GM19324 (cell line): ENCODE measurements at regions not wholly inside any gene's neighbourhood (a gene's known extent, or its start where the extent isn't known, plus 50 kb on each side); places are given as distances from the start of the nearest gene placed in this dataset.
"Not testable (repeated sequence)": the region's sequence is repeated elsewhere in the genome, so short reads cannot be mapped to it uniquely, and the experiment has no call there.

Source experiments
- ATAC-seq: cut with Tn5 transposase; IDR thresholded peaks from one replicate; pipeline ENCODE4 v1.9.1; 2021; ENCODE audit warnings: mild to moderate bottlenecking, moderate library complexity; ENCODE audit not compliant: unreplicated experiment, low FRiP score

- ATAC-seq, result no peak
Observed at GRCh38 chrX:121169099-121170035, 122.0 kb downstream of the GLUD2 start.

GRCh38 chrX:121172703-121173102, 125.3 kb downstream of the GLUD2 start:
- no peak for ATAC-seq

- ATAC-seq, result no peak
Observed at GRCh38 chrX:121179972-121180371, 132.6 kb downstream of the GLUD2 start.

GRCh38 chrX:121191779-121192178, 144.4 kb downstream of the GLUD2 start:
- no peak for ATAC-seq

GRCh38 chrX:121195719-121196118, 148.3 kb downstream of the GLUD2 start:
- no peak for ATAC-seq

GRCh38 chrX:121196872-121197444, 149.5 kb downstream of the GLUD2 start:
- not testable (repeated sequence) for ATAC-seq

- no peak for ATAC-seq
Observed at GRCh38 chrX:121208563-121208962, 161.2 kb downstream of the GLUD2 start.

GRCh38 chrX:121216641-121217374, 169.4 kb downstream of the GLUD2 start:
- no peak for ATAC-seq

GRCh38 chrX:121221322-121221977, 174.0 kb downstream of the GLUD2 start:
- no peak for ATAC-seq

- no peak for ATAC-seq
Observed at GRCh38 chrX:121227888-121228287, 180.5 kb downstream of the GLUD2 start.

GRCh38 chrX:121231566-121232358, 184.4 kb downstream of the GLUD2 start:
- ATAC-seq, result no peak

- ATAC-seq, result no peak
Observed at GRCh38 chrX:121236040-121236439, 188.6 kb downstream of the GLUD2 start.

GRCh38 chrX:121238093-121238492, 190.7 kb downstream of the GLUD2 start:
- ATAC-seq, result no peak

GRCh38 chrX:121244511-121244910, 197.1 kb downstream of the GLUD2 start:
- ATAC-seq, result no peak

- ATAC-seq, result no peak
Observed at GRCh38 chrX:121245763-121246162, 198.4 kb downstream of the GLUD2 start.

GRCh38 chrX:121254336-121254735, 206.9 kb downstream of the GLUD2 start:
- no peak for ATAC-seq

GRCh38 chrX:121256647-121257046, 209.2 kb downstream of the GLUD2 start:
- ATAC-seq, result no peak

GRCh38 chrX:121258545-121258944, 211.1 kb downstream of the GLUD2 start:
- ATAC-seq, result no peak

- no peak for ATAC-seq
Observed at GRCh38 chrX:121259170-121259569, 211.8 kb downstream of the GLUD2 start.
